DOHH2 (cell line): ENCODE measurements at regions not wholly inside any gene's neighbourhood (a gene's known extent, or its start where the extent isn't known, plus 50 kb on each side); places are given as distances from the start of the nearest gene placed in this dataset.

Experiments
- EZH2phosphoT487 ChIP-seq: fragments of 200-600 bp; sonication (generic); IDR thresholded peaks from 2 replicates; pipeline ENCODE4 v1.6.1; 2017; ENCODE audit warnings: borderline replicate concordance, mild to moderate bottlenecking, antibody characterized with exemption, low read length, moderate library complexity, mixed read lengths
- TF ChIP-seq, protein P1 (sequence below): fragments of 200-600 bp; sonication (generic); IDR thresholded peaks from one replicate; pipeline ENCODE4 v1.5.1; 2014; ENCODE audit warnings: antibody characterized with exemption, mild to moderate bottlenecking, low read depth, low read length; ENCODE audit not compliant: poor library complexity, severe bottlenecking

DNA sequence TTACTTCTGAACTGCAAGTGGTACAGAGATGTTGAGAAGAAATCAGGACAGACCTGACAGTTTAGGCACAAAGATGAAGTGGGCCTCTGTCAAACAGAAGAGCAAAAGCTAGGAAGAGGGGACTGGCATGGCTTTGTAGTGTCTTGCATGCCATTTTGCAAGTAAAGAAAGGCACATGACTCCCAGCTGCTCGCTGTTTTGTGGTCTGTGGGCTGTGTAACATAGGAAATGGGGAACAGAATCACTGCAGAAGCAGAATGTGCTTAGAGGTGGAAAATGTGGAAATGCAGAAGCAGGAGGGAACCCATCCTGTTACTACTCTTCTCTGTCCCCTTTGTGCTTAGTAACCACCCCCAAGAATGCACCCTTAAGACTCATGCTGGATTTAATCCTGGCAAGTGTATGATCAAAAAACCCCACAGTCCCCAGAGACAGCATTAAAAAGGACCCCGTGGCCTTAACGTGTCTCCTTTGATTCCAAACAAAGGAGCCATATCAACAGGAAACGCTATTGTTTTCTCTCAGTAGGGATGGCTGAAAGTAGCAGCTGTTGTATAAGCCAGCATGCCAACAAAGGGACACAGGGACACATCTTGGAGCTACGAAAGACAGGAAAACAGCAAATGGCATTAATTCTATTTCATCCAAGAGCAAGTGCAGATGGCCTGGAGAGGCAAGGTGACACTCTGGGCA is 177.6 kb upstream of the GLRA2 start:
- TF ChIP-seq, protein P1, sequence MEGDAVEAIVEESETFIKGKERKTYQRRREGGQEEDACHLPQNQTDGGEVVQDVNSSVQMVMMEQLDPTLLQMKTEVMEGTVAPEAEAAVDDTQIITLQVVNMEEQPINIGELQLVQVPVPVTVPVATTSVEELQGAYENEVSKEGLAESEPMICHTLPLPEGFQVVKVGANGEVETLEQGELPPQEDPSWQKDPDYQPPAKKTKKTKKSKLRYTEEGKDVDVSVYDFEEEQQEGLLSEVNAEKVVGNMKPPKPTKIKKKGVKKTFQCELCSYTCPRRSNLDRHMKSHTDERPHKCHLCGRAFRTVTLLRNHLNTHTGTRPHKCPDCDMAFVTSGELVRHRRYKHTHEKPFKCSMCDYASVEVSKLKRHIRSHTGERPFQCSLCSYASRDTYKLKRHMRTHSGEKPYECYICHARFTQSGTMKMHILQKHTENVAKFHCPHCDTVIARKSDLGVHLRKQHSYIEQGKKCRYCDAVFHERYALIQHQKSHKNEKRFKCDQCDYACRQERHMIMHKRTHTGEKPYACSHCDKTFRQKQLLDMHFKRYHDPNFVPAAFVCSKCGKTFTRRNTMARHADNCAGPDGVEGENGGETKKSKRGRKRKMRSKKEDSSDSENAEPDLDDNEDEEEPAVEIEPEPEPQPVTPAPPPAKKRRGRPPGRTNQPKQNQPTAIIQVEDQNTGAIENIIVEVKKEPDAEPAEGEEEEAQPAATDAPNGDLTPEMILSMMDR = no peak
- no peak for TF ChIP-seq EZH2phosphoT487
